Mucosa of stomach (tissue), 1 donor: ENCODE measurements at regions not wholly inside any gene's neighbourhood (a gene's known extent, or its start where the extent isn't known, plus 50 kb on each side); places are given as distances from the start of the nearest gene placed in this dataset.

Source experiments
- H3K27me3 ChIP-seq: one replicate; pipeline ENCODE4 v1.7.0; 2013; ENCODE audit warnings: mild to moderate bottlenecking, low read length; ENCODE audit not compliant: control insufficient read depth, insufficient read depth
- H3K36me3 ChIP-seq: one replicate; pipeline ENCODE4 v1.7.0; 2013; ENCODE audit warnings: low read length; ENCODE audit not compliant: control insufficient read depth, insufficient read depth
- H3K4me1 ChIP-seq: one replicate; pipeline ENCODE4 v1.7.0; 2013; ENCODE audit warnings: mild to moderate bottlenecking, low read length; ENCODE audit not compliant: control insufficient read depth, insufficient read depth
- H3K4me3 ChIP-seq: one replicate; pipeline ENCODE4 v1.7.0; 2013; ENCODE audit warnings: low read length
- H3K9ac ChIP-seq: one replicate; pipeline ENCODE4 v1.7.0; 2013; ENCODE audit warnings: mild to moderate bottlenecking, low read length, moderate library complexity
- H3K9me3 ChIP-seq: one replicate; pipeline ENCODE4 v1.7.0; 2013; ENCODE audit warnings: mild to moderate bottlenecking, low read length, moderate library complexity; ENCODE audit not compliant: control insufficient read depth
- donor health status: Pancreatic carcinoma.

DNA sequence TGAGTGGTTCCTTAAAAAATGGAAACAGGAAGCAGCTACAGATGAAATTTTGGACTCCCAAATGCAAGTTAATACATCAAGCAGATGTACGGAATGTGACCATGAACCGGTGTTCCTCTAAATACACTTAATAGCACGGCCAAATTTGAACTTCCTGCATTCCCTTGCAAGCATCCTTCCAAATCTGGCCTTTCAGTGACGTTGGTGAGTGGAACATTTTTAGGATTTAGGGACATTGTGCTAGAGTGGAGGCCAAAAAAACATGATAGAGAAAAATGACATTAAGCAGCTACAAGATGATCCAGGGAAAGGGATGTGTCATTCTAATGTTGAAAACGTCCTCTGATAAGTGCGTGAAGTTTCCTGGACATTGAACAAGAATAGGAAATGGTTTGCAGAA, 62.1 kb downstream of the CTAGE1 start:
- Histone ChIP-seq H3K4me3 (no peak overlapping the region), H3K36me3 (no peaks in the 10 kb centered on the region), H3K9me3 (no peaks in the 10 kb centered on the region), H3K4me1 (no peaks in the 10 kb centered on the region), H3K9ac (no peak overlapping the region), H3K27me3 (peaks cover 3% of the 10 kb centered on the region)

DNA sequence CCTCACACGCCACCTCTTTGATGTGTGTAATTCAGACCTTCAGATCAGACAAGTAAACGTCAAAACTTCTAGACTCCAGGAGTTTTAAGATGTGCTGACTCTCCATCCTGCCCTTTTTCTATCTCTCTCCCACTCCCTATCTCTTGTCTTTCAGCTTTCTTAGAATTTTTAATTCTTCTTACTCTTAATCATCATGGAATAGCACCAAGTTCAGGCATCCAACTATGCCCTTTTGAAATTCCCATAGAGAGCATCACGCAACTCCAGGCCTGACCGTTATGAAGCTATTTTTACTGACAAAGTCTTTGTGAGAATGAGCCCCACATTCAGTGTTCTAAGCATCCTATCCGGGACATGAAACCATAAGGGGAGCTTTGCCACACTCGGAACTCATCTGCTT, 62.6 kb downstream of the CTAGE1 start:
- H3K4me3 ChIP-seq: no peak overlapping the region
- H3K9me3 ChIP-seq: no peaks in the 10 kb centered on the region
- H3K36me3 ChIP-seq: no peaks in the 10 kb centered on the region
- peaks cover 4% of the 10 kb centered on the region for H3K27me3 ChIP-seq
- no peak overlapping the region for H3K9ac ChIP-seq
- H3K4me1 ChIP-seq: no peaks in the 10 kb centered on the region

DNA sequence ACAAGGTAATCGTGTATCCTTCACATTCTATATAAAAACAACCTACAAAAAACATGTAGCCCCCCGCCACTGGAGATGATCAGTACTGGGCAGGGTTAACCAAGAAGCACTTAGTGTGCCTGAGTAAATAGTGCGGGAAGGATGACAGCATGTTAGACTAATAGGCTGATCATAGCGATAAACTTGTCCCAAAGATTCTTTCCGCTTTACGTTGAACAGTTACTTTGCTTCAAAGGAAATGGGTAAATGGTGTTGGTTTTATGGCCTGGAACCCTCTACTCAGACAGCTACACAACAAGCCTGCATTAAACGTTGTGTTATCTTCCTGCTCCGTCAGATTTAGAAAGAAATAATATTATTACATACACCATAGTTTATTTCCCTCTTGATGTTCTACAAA, 67.7 kb downstream of the CTAGE1 start:
- H3K4me1 ChIP-seq: peaks cover 30% of the 10 kb centered on the region
- H3K27me3 ChIP-seq: peaks cover 24% of the 10 kb centered on the region
- no peak overlapping the region for H3K4me3 ChIP-seq

GRCh38 chr18:22349317-22349898, 68.3 kb downstream of the CTAGE1 start:
- Histone ChIP-seq H3K4me1 (peaks cover 30% of the 10 kb centered on the region), H3K4me3 (no peak overlapping the region), H3K9ac (peak overlapping the region; percentile 80), H3K36me3 (no peaks in the 10 kb centered on the region), H3K9me3 (no peaks in the 10 kb centered on the region), H3K27me3 (peaks cover 24% of the 10 kb centered on the region)

More for the DNA sequence above, 67.7 kb downstream of the CTAGE1 start:
- no peaks in the 10 kb centered on the region for H3K36me3 ChIP-seq
- no peaks in the 10 kb centered on the region for H3K9me3 ChIP-seq
- H3K9ac ChIP-seq: no peak overlapping the region

DNA sequence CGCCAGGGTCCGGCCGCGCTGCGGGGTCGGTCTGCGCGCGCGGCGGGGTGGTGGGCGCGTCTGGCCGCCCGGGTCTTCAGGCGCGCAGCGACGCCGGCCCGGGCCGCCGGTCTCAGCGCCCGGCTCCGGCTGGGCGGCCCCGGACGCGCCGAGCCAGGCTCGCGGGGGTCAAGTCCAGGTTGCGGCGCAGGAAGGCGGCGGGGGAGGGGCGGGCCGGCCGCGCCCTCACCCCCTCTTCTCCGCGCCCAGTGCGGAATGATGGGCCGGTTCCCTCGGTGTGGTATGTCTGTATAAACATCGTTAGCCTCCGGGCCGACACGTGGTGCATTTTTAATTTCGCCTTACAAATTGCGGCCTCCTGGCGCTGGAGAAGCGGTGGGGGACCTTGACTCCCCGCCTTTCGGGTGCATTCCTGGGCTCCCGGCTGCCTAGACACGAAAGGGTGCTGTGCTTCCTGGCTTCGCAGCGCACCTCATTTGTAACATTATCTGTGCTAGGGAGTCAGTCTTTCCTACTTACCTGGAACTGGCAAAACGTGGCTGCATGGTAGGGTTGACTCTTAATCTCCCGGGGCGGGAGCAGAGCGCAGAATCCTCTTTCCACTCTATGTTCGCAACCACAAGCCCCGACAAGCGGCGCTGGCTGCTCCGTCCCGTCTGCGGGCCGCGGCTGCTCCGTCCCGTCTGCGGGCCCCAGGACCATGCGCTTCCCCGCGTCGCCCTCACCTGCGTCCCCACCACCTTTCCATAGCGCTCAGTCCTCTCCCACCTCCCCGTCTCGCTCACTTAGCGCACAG, 69.0 kb downstream of the CTAGE1 start:
- Histone ChIP-seq H3K9me3 (no peaks in the 10 kb centered on the region), H3K27me3 (peaks cover 24% of the 10 kb centered on the region), H3K9ac (peak overlapping the region; percentile 80), H3K4me1 (peaks cover 30% of the 10 kb centered on the region), H3K4me3 (peak overlapping the region; percentile 28), H3K36me3 (no peaks in the 10 kb centered on the region)

DNA sequence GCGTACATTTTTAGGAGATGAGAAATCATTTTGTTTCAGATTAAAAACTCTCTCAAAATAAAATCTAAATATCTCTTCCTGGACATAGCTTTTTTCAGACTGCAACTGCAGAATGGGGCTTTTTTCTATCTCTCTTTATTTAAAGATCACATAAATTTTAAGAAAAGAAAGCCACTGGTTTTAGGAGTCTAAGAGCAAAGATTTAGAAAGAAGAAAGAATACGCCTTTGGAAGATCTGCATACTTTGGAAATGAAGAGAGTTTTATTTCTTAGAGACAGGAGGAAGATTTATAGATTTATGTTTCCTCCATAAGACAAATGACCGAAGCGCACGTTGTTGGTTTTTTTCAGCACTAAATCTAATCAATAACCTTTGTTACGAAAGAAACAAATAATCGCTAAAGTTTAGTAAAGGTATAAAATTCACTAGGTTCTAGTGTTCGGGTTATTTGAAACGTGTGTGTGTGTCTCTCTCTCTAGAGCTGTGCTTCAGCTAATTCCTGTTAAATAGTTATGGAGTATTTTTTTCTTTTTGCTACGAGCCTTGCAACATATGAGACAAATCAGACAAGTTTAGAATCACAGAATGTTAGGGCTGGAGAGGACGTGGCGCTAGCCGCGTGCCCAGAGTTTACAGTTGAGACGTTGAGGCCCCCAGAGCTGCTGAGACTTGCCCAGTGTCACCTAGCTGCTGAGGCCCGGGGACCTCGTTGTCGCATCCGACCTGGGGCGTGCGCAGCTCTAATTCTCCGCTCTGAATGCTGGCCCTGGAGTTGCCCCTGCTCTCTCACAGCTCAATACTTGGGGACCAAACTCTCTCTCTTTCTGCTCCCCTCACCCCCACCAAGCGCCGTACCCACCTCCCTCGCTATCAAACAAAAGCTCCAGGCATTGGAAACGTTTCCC, 69.9 kb downstream of the CTAGE1 start:
- Histone ChIP-seq H3K27me3 (peaks cover 24% of the 10 kb centered on the region), H3K9ac (peak overlapping the region; percentile 80), H3K4me1 (peaks cover 34% of the 10 kb centered on the region), H3K36me3 (no peaks in the 10 kb centered on the region), H3K4me3 (peak overlapping the region; percentile 28), H3K9me3 (no peaks in the 10 kb centered on the region)

DNA sequence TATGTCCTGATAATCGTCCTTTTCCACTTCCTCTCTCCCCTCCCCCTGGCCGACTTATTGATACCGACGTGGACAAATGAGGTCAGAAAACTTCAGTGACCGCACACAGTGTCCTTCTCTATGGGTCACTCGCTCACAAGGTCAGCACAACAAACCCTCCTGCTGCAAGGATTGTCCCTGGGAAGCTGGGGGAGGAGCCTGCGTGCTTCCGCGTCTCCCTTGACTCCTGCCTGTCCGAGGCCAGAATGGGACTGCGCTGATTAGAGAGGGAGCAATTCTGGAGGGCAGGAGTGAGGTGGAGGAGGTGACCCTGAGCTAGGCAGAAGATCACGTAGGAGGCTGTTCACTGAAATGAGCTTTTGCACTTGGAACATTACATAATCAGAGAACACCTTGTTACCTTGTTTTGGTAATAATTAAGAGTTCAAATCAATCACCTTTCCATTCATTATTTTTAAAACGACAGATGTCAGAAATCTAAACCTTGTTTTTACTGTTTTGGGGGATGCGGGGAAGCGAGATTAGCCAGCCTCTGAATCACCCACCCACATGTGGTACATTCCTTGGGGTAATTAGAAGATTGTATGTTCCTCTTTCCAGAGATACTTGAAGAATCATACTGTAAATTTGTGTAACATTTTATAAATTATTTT, 70.6 kb downstream of the CTAGE1 start:
- peaks cover 24% of the 10 kb centered on the region for H3K27me3 ChIP-seq
- H3K4me3 ChIP-seq: no peak overlapping the region
- no peaks in the 10 kb centered on the region for H3K36me3 ChIP-seq
- H3K4me1 ChIP-seq: peaks cover 36% of the 10 kb centered on the region
- no peaks in the 10 kb centered on the region for H3K9me3 ChIP-seq
- H3K9ac ChIP-seq: peak overlapping the region; percentile 80

- Histone ChIP-seq H3K36me3 (no peaks in the 10 kb centered on the region), H3K9me3 (no peaks in the 10 kb centered on the region), H3K4me3 (no peak overlapping the region), H3K27me3 (peaks cover 24% of the 10 kb centered on the region), H3K4me1 (peaks cover 39% of the 10 kb centered on the region), H3K9ac (no peak overlapping the region)
Observed at GRCh38 chr18:22346401-22346952, 71.2 kb downstream of the CTAGE1 start.

- H3K9me3 ChIP-seq: no peaks in the 10 kb centered on the region
- no peaks in the 10 kb centered on the region for H3K36me3 ChIP-seq
- H3K4me3 ChIP-seq: no peak overlapping the region
- peaks cover 39% of the 10 kb centered on the region for H3K4me1 ChIP-seq
- H3K9ac ChIP-seq: no peak overlapping the region
- peaks cover 21% of the 10 kb centered on the region for H3K27me3 ChIP-seq
Observed at GRCh38 chr18:22345718-22346117, 72.0 kb downstream of the CTAGE1 start.

- Histone ChIP-seq H3K4me1 (peaks cover 41% of the 10 kb centered on the region), H3K9ac (no peak overlapping the region), H3K36me3 (no peaks in the 10 kb centered on the region), H3K4me3 (no peak overlapping the region), H3K9me3 (no peaks in the 10 kb centered on the region), H3K27me3 (peaks cover 20% of the 10 kb centered on the region)
Observed at GRCh38 chr18:22344908-22345670, 72.6 kb downstream of the CTAGE1 start.

GRCh38 chr18:22344445-22344844, 73.3 kb downstream of the CTAGE1 start:
- Histone ChIP-seq H3K4me1 (peaks cover 45% of the 10 kb centered on the region), H3K9ac (no peak overlapping the region), H3K36me3 (no peaks in the 10 kb centered on the region), H3K4me3 (no peak overlapping the region), H3K9me3 (no peaks in the 10 kb centered on the region), H3K27me3 (peaks cover 14% of the 10 kb centered on the region)
